Skeletal muscle tissue (tissue), 4 donors: ENCODE measurements at regions not wholly inside any gene's neighbourhood (a gene's known extent, or its start where the extent isn't known, plus 50 kb on each side); places are given as distances from the start of the nearest gene placed in this dataset. TPM values are rescaled to one million over a fixed set of nuclear protein-coding genes. Genes with fewer than 3 reads are reported as not detected.

Source experiments
- H3K27ac ChIP-seq: one replicate; pipeline ENCODE4 v1.7.0; 2013; ENCODE audit warnings: mild to moderate bottlenecking, low read depth, low read length, inconsistent platforms
- H3K27me3 ChIP-seq, 3 donors: one replicate each; pipeline ENCODE4 v1.7.0; 2013; ENCODE audit warnings: low read length in 3 of 3; ENCODE audit not compliant: control insufficient read depth in 3 of 3, insufficient read depth in 3 of 3
- H3K36me3 ChIP-seq, 3 donors: one replicate each; pipeline ENCODE4 v1.7.0; 2013; ENCODE audit warnings: low read length in 3 of 3; ENCODE audit not compliant: control insufficient read depth in 3 of 3, insufficient read depth in 3 of 3
- H3K4me1 ChIP-seq, 3 donors: one replicate each; pipeline ENCODE4 v1.7.0; 2013; ENCODE audit warnings: low read length in 3 of 3, mild to moderate bottlenecking in 3 of 3; ENCODE audit not compliant: control insufficient read depth in 3 of 3, insufficient read depth in 3 of 3
- H3K4me3 ChIP-seq, 3 donors: one replicate each; pipeline ENCODE4 v1.7.0; 2013; ENCODE audit warnings: low read length in 3 of 3
- H3K9ac ChIP-seq, 3 donors: one replicate each; pipeline ENCODE4 v1.7.0; 2013; ENCODE audit warnings: low read length in 3 of 3, mild to moderate bottlenecking in 3 of 3, moderate library complexity in 2 of 3, low read depth in 1 of 3
- H3K9me3 ChIP-seq, 3 donors: one replicate each; pipeline ENCODE4 v1.7.0; 2013; ENCODE audit warnings: low read length in 3 of 3; ENCODE audit not compliant: control insufficient read depth in 3 of 3
- small RNA-seq: library from RNA; depleted of rRNA; stranded (forward); fragments of <200 nt; gene quantifications from one replicate; pipeline ENCODE3, GENCODE V24; 2014
- donor health status: Osteomylitis.

DNA sequence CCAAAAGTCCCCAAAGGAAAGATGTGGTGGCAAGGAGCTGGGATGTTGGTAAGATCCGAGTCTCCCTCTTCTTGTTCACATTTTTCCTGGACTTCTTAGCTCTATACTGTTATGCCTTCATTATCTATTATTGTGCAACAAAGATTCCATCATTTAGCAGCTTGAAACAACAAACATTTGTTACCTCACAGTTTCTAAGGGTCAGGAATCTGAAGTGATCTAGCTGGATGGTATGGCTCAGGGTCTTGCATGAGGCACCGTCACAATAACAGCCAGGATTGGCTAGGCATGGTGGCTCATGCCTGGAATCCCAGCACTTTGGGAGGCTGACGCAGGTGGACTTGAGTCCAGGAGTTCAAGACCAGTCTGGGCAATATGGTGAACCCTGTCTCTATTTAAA is 51.1 kb upstream of the KRAS start:
- Histone ChIP-seq H3K27ac (no peak overlapping the region), H3K4me3 (no peak overlapping the region), H3K4me1 (no peaks in the 10 kb centered on the region), H3K36me3 (no peaks in the 10 kb centered on the region), H3K9me3 (no peaks in the 10 kb centered on the region), H3K9ac (no peak overlapping the region), H3K27me3 (no peaks in the 10 kb centered on the region)

Small RNA genes lying in the stretch of these regions (small RNA-seq; reads per million reads assigned to genes)
- gene AC092451.1: not detected
- 0.23 reads per million, percentile 10 among the genes with 10 or more reads in this experiment for gene RNU4-67P
